Stomach (tissue), 4 donors: ENCODE measurements at regions not wholly inside any gene's neighbourhood (a gene's known extent, or its start where the extent isn't known, plus 50 kb on each side); places are given as distances from the start of the nearest gene placed in this dataset.

Source experiments
- POLR2A ChIP-seq, 4 donors: fragments of 450-650 bp; IDR thresholded peaks; one replicate each; pipeline ENCODE4 v1.6.1; 2016; ENCODE audit warnings: antibody characterized with exemption in 4 of 4, control low read depth in 2 of 4, mild to moderate bottlenecking in 1 of 4, moderate library complexity in 1 of 4
- POLR2AphosphoS5 ChIP-seq, 3 donors: sonication (generic); formaldehyde crosslinking; IDR thresholded peaks; one replicate each; pipeline ENCODE4 v1.6.1; 2016; ENCODE audit warnings: antibody characterized with exemption in 3 of 3
- TF ChIP-seq, protein P1 (sequence below), 7 experiments: fragments of 450-650 bp in 4 of 7; fragments of 200-600 bp in 3 of 7; sonication (generic) in 3 of 7; IDR thresholded peaks; one replicate each; pipeline ENCODE4 v1.5.1; 2016 to 2019; ENCODE audit warnings: antibody characterized with exemption in 7 of 7, control low read depth in 2 of 7, mild to moderate bottlenecking in 1 of 7

GRCh38 chr15:94059013-94059587, 172.3 kb upstream of the MCTP2 start:
- TF ChIP-seq POLR2A (IDR thresholded peaks at IDR 0.05) = no peak
- TF ChIP-seq, protein P1, sequence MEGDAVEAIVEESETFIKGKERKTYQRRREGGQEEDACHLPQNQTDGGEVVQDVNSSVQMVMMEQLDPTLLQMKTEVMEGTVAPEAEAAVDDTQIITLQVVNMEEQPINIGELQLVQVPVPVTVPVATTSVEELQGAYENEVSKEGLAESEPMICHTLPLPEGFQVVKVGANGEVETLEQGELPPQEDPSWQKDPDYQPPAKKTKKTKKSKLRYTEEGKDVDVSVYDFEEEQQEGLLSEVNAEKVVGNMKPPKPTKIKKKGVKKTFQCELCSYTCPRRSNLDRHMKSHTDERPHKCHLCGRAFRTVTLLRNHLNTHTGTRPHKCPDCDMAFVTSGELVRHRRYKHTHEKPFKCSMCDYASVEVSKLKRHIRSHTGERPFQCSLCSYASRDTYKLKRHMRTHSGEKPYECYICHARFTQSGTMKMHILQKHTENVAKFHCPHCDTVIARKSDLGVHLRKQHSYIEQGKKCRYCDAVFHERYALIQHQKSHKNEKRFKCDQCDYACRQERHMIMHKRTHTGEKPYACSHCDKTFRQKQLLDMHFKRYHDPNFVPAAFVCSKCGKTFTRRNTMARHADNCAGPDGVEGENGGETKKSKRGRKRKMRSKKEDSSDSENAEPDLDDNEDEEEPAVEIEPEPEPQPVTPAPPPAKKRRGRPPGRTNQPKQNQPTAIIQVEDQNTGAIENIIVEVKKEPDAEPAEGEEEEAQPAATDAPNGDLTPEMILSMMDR (IDR thresholded peaks at IDR 0.05) = no peak
- TF ChIP-seq POLR2AphosphoS5 (IDR thresholded peaks at IDR 0.05) = no peak
